Mammary epithelial cell (primary cell): ENCODE measurements at regions not wholly inside any gene's neighbourhood (a gene's known extent, or its start where the extent isn't known, plus 50 kb on each side); places are given as distances from the start of the nearest gene placed in this dataset.

ENCODE experiments used
- EZH2 ChIP-seq: IDR thresholded peaks from 2 replicates; pipeline ENCODE4 v1.6.1; 2012; ENCODE audit warnings: low read length, inconsistent platforms, borderline replicate concordance
- TF ChIP-seq, protein P1 (sequence below), 2 donors: IDR thresholded peaks in 1 of 2; conservative IDR thresholded peaks in 1 of 2; 2 replicates each; pipeline ENCODE4 v1.5.1; 2011 to 2012; ENCODE audit warnings: inconsistent platforms in 2 of 2, low read length in 2 of 2, mild to moderate bottlenecking in 2 of 2, control low read depth in 1 of 2, low read depth in 1 of 2; ENCODE audit not compliant: insufficient read depth in 1 of 2; ENCODE audit errors: extremely low read depth in 1 of 2

- TF ChIP-seq, protein P1, sequence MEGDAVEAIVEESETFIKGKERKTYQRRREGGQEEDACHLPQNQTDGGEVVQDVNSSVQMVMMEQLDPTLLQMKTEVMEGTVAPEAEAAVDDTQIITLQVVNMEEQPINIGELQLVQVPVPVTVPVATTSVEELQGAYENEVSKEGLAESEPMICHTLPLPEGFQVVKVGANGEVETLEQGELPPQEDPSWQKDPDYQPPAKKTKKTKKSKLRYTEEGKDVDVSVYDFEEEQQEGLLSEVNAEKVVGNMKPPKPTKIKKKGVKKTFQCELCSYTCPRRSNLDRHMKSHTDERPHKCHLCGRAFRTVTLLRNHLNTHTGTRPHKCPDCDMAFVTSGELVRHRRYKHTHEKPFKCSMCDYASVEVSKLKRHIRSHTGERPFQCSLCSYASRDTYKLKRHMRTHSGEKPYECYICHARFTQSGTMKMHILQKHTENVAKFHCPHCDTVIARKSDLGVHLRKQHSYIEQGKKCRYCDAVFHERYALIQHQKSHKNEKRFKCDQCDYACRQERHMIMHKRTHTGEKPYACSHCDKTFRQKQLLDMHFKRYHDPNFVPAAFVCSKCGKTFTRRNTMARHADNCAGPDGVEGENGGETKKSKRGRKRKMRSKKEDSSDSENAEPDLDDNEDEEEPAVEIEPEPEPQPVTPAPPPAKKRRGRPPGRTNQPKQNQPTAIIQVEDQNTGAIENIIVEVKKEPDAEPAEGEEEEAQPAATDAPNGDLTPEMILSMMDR (conservative IDR thresholded peaks at IDR 0.05 in 1 of 2, IDR thresholded peaks at IDR 0.05 in 1 of 2; ENCODE audit: extremely low read depth in 1 of 2, insufficient read depth in 1 of 2, low read depth in 1 of 2, low read length in 2 of 2): no peak
- TF ChIP-seq EZH2: no peak
Observed at GRCh38 chr10:28822719-28823464, 145.6 kb downstream of the BAMBI start.
